ENCODE measurements at regions not wholly inside any gene's neighbourhood (a gene's known extent, or its start where the extent isn't known, plus 50 kb on each side); places are given as distances from the start of the nearest gene placed in this dataset.
"Not testable (repeated sequence)": the region's sequence is repeated elsewhere in the genome, so short reads cannot be mapped to it uniquely, and the experiment has no call there.

- DNase-seq = no peak
These were observed 743.2 kb upstream of the CDH10 start for GRCh38 chr5:25387953-25388352.

GRCh38 chr5:25362799-25363198 lies 718.0 kb upstream of the CDH10 start:
- DNase-seq = no peak

- DNase-seq = no peak
These were observed 714.1 kb upstream of the CDH10 start for GRCh38 chr5:25358919-25359318.

- DNase-seq = no peak
These were observed 712.8 kb upstream of the CDH10 start for GRCh38 chr5:25357605-25358004.

- no peak for DNase-seq
These were observed 705.0 kb upstream of the CDH10 start for GRCh38 chr5:25349746-25350145.

GRCh38 chr5:25345240-25345771 lies 700.5 kb upstream of the CDH10 start:
- no peak for DNase-seq

GRCh38 chr5:25339541-25339940 lies 694.8 kb upstream of the CDH10 start:
- no peak for DNase-seq

- no peak for DNase-seq
These were observed 689.6 kb upstream of the CDH10 start for GRCh38 chr5:25334350-25334749.

- DNase-seq = no peak
These were observed 685.9 kb upstream of the CDH10 start for GRCh38 chr5:25330721-25331120.

GRCh38 chr5:25327172-25327571 lies 682.4 kb upstream of the CDH10 start:
- DNase-seq = no peak

- DNase-seq = no peak
These were observed 657.1 kb upstream of the CDH10 start for GRCh38 chr5:25301836-25302235.

GRCh38 chr5:25295067-25295466 lies 650.3 kb upstream of the CDH10 start:
- no peak for DNase-seq

- DNase-seq = not testable (repeated sequence)
These were observed 645.0 kb upstream of the CDH10 start for GRCh38 chr5:25289766-25290165.

GRCh38 chr5:25286319-25286718 lies 641.5 kb upstream of the CDH10 start:
- no peak for DNase-seq

GRCh38 chr5:25285136-25285535 lies 640.4 kb upstream of the CDH10 start:
- no peak for DNase-seq

- DNase-seq = not testable (repeated sequence)
These were observed 618.7 kb upstream of the CDH10 start for GRCh38 chr5:25263507-25263906.

- DNase-seq = no peak
These were observed 617.4 kb upstream of the CDH10 start for GRCh38 chr5:25262221-25262620.

GRCh38 chr5:25255128-25255527 lies 610.4 kb upstream of the CDH10 start:
- DNase-seq = no peak

- DNase-seq = no peak
These were observed 597.2 kb upstream of the CDH10 start for GRCh38 chr5:25241981-25242380.

- DNase-seq = not testable (repeated sequence)
These were observed 593.9 kb upstream of the CDH10 start for GRCh38 chr5:25238720-25239119.

GRCh38 chr5:25224316-25224982 lies 579.7 kb upstream of the CDH10 start:
- no peak for DNase-seq

GRCh38 chr5:25199902-25200301 lies 555.1 kb upstream of the CDH10 start:
- DNase-seq = not testable (repeated sequence)

- DNase-seq = no peak
These were observed 545.8 kb upstream of the CDH10 start for GRCh38 chr5:25190521-25191000.

GRCh38 chr5:25181249-25181648 lies 536.5 kb upstream of the CDH10 start:
- DNase-seq = no peak

GRCh38 chr5:25162616-25163015 lies 517.8 kb upstream of the CDH10 start:
- DNase-seq = not testable (repeated sequence)
